ENCODE measurements at regions not wholly inside any gene's neighbourhood (a gene's known extent, or its start where the extent isn't known, plus 50 kb on each side); places are given as distances from the start of the nearest gene placed in this dataset.

DNA sequence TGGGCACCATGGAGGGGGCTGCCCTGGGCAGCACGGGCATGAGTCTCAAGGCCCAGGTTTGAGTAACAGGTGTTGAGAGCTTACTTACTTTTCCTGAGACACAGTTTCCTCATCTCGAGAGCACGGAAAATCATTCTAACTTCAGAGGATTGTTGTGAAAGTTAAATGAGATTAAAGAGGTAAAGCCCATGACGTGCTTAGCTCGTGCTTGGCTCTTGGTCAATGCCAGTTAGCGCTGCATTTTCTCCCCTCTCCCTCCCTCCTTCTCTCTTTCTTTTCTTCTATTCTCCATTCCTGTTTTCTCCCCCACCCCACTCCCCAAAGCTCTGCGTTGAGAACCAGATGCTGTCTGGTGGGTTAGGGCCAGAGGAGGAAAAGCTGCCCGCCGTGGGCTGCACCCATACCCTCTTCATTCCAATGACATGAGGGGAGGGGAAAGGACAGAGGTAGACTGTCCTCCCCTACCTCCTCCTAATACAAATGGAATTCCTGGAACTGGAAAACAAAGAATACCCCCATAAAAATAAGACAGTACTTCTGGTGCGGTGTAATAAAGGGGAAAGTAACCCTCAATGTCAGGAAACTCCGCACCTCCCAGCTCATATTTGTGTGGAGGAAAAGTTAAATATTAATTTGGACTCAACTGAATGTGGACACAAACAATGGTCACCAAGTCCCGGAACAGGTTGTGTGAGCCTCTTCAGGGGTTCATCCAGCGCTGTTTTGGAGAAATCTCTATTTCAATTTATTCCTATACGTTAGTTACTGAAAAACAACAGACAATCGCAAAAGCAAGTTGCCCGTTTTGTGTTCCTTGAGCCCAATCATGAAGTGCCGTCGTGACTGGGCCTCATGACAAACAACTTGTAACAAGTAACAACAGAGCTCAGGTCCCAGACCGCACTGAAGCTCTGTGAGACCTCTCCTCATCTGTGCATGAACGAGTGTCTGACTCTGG, 54.8 kb upstream of the B3GAT1 start:
- H2AFZ ChIP-seq (ENCODE audit: low read length) = no peak overlapping the region
- H4K20me1 ChIP-seq (ENCODE audit: control insufficient read depth, extremely low read depth, insufficient read depth, low read length) = no peaks in the 10 kb centered on the region
- H3K27ac ChIP-seq (ENCODE audit: insufficient read depth, low read length) = no peak overlapping the region
- H3K79me2 ChIP-seq (ENCODE audit: control insufficient read depth, insufficient read depth, low read length) = no peaks in the 10 kb centered on the region
- H3K27me3 ChIP-seq (ENCODE audit: control insufficient read depth, insufficient read depth, low read length) = no peaks in the 10 kb centered on the region
- no peak for DNase-seq (ENCODE audit: low read depth in 2 of 2)
- TF ChIP-seq EZH2 (IDR thresholded peaks at IDR 0.05; ENCODE audit: low read length, missing control alignments) = no peak
- TF ChIP-seq, protein P1, sequence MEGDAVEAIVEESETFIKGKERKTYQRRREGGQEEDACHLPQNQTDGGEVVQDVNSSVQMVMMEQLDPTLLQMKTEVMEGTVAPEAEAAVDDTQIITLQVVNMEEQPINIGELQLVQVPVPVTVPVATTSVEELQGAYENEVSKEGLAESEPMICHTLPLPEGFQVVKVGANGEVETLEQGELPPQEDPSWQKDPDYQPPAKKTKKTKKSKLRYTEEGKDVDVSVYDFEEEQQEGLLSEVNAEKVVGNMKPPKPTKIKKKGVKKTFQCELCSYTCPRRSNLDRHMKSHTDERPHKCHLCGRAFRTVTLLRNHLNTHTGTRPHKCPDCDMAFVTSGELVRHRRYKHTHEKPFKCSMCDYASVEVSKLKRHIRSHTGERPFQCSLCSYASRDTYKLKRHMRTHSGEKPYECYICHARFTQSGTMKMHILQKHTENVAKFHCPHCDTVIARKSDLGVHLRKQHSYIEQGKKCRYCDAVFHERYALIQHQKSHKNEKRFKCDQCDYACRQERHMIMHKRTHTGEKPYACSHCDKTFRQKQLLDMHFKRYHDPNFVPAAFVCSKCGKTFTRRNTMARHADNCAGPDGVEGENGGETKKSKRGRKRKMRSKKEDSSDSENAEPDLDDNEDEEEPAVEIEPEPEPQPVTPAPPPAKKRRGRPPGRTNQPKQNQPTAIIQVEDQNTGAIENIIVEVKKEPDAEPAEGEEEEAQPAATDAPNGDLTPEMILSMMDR (conservative IDR thresholded peaks at IDR 0.05 in 1 of 2, IDR thresholded peaks at IDR 0.05 in 1 of 2; ENCODE audit: low read depth in 1 of 2, low read length in 2 of 2) = no peak
- H3K4me3 ChIP-seq (replicated peaks in 1 of 4; ENCODE audit: control extremely low read depth in 1 of 4, insufficient read depth in 1 of 4, low read depth in 3 of 4, low read length in 4 of 4) = no peak overlapping the region
- H3K4me2 ChIP-seq (ENCODE audit: extremely low read depth, insufficient read depth, low read length) = no peak overlapping the region
- no peaks in the 10 kb centered on the region for H3K4me1 ChIP-seq (ENCODE audit: control insufficient read depth, extremely low read depth, insufficient read depth, low read length)
- H3K36me3 ChIP-seq (ENCODE audit: control insufficient read depth, insufficient read depth, low read length) = no peaks in the 10 kb centered on the region
- H3K9me3 ChIP-seq (ENCODE audit: control insufficient read depth, insufficient read depth, low read depth, low read length) = no peaks in the 10 kb centered on the region
- H3K9ac ChIP-seq (ENCODE audit: insufficient read depth, low read length) = no peak overlapping the region

DNA sequence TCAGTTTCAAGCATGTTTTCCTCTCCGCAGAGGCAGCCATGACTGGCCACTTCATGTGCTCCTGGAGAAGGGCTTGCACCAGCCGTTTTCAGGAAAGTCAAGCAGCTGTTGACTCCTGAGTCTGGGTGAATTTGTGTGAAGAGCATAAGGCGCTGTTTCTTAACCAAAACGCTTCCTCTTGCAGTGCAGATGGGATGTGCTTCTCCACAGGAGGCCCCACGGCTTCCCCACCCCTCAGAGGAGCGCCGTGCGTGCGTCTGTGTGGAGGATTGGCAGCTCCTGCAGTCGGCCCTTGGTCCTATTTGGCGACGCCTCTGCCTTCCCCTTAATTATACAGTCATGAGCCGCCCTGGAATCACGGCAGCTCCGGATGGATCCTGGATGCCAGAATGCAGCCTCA, 54.1 kb upstream of the B3GAT1 start:
- no peak overlapping the region for H3K4me2 ChIP-seq (ENCODE audit: extremely low read depth, insufficient read depth, low read length)
- no peak for DNase-seq (ENCODE audit: low read depth in 2 of 2)
- H3K9me3 ChIP-seq (ENCODE audit: control insufficient read depth, insufficient read depth, low read depth, low read length) = no peaks in the 10 kb centered on the region
- no peak overlapping the region for H3K9ac ChIP-seq (ENCODE audit: insufficient read depth, low read length)
- no peaks in the 10 kb centered on the region for H3K27me3 ChIP-seq (ENCODE audit: control insufficient read depth, insufficient read depth, low read length)
- TF ChIP-seq, protein P1 (conservative IDR thresholded peaks at IDR 0.05 in 1 of 2, IDR thresholded peaks at IDR 0.05 in 1 of 2; ENCODE audit: low read depth in 1 of 2, low read length in 2 of 2) = no peak
- no peak for TF ChIP-seq EZH2 (IDR thresholded peaks at IDR 0.05; ENCODE audit: low read length, missing control alignments)
- no peak overlapping the region for H3K4me3 ChIP-seq (replicated peaks in 1 of 4; ENCODE audit: control extremely low read depth in 1 of 4, insufficient read depth in 1 of 4, low read depth in 3 of 4, low read length in 4 of 4)
- no peak overlapping the region for H2AFZ ChIP-seq (ENCODE audit: low read length)
- no peaks in the 10 kb centered on the region for H3K36me3 ChIP-seq (ENCODE audit: control insufficient read depth, insufficient read depth, low read length)
- H3K4me1 ChIP-seq (ENCODE audit: control insufficient read depth, extremely low read depth, insufficient read depth, low read length) = no peaks in the 10 kb centered on the region
- H3K79me2 ChIP-seq (ENCODE audit: control insufficient read depth, insufficient read depth, low read length) = no peaks in the 10 kb centered on the region
- no peak overlapping the region for H3K27ac ChIP-seq (ENCODE audit: insufficient read depth, low read length)
- no peaks in the 10 kb centered on the region for H4K20me1 ChIP-seq (ENCODE audit: control insufficient read depth, extremely low read depth, insufficient read depth, low read length)

DNA sequence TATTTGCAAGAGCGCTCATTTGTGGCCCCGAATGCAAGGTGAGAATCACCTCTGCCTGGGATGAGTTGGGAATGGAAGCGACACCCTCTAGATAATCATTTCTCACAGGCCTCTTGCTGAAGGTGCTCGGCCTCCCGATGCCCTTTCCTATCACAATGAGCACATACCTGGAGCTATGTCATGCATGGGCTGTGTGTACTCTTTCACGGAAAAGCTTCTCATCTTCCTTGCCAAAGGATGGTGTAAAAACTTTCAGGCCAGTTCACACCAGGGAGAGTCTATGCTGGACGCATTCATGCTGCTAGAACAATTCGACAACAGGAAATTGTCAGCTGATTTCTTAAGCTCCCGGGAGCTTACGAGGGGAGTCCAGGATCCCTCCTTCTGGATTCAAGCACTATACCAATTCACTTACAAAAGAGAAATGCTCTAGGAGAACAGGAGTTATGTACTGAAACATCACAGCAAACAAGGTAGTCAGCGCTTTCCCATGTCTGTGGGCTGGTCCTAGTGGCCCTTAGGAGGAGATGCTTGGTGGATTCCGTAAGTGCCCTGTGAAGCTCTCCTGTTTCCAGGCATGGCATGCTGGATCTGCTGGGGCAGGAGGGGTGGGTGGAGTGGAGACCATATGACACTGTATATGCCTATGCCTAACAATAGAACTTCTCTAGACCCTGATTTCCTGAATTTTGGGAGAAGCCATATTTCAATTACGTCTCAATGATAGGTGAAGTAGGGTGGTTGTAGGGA, 53.1 kb upstream of the B3GAT1 start:
- no peak overlapping the region for H3K9ac ChIP-seq (ENCODE audit: insufficient read depth, low read length)
- no peak overlapping the region for H2AFZ ChIP-seq (ENCODE audit: low read length)
- no peaks in the 10 kb centered on the region for H3K9me3 ChIP-seq (ENCODE audit: control insufficient read depth, insufficient read depth, low read depth, low read length)
- H3K27me3 ChIP-seq (ENCODE audit: control insufficient read depth, insufficient read depth, low read length) = no peaks in the 10 kb centered on the region
- no peaks in the 10 kb centered on the region for H4K20me1 ChIP-seq (ENCODE audit: control insufficient read depth, extremely low read depth, insufficient read depth, low read length)
- H3K4me1 ChIP-seq (ENCODE audit: control insufficient read depth, extremely low read depth, insufficient read depth, low read length) = no peaks in the 10 kb centered on the region
- H3K27ac ChIP-seq (ENCODE audit: insufficient read depth, low read length) = no peak overlapping the region
- TF ChIP-seq EZH2 (IDR thresholded peaks at IDR 0.05; ENCODE audit: low read length, missing control alignments) = no peak
- TF ChIP-seq, protein P1 (conservative IDR thresholded peaks at IDR 0.05 in 1 of 2, IDR thresholded peaks at IDR 0.05 in 1 of 2; ENCODE audit: low read depth in 1 of 2, low read length in 2 of 2) = no peak
- no peak overlapping the region for H3K4me3 ChIP-seq (replicated peaks in 1 of 4; ENCODE audit: control extremely low read depth in 1 of 4, insufficient read depth in 1 of 4, low read depth in 3 of 4, low read length in 4 of 4)
- H3K4me2 ChIP-seq (ENCODE audit: extremely low read depth, insufficient read depth, low read length) = no peak overlapping the region
- no peaks in the 10 kb centered on the region for H3K79me2 ChIP-seq (ENCODE audit: control insufficient read depth, insufficient read depth, low read length)
- H3K36me3 ChIP-seq (ENCODE audit: control insufficient read depth, insufficient read depth, low read length) = no peaks in the 10 kb centered on the region
- no peak for DNase-seq (ENCODE audit: low read depth in 2 of 2)
